ENCODE measurements at regions not wholly inside any gene's neighbourhood (a gene's known extent, or its start where the extent isn't known, plus 50 kb on each side); places are given as distances from the start of the nearest gene placed in this dataset.

GRCh38 chr2:83459456-83459855 is 999.6 kb downstream of the SUCLG1 start:
- H3K27ac ChIP-seq: no peak overlapping the region
- TF ChIP-seq, protein P1, sequence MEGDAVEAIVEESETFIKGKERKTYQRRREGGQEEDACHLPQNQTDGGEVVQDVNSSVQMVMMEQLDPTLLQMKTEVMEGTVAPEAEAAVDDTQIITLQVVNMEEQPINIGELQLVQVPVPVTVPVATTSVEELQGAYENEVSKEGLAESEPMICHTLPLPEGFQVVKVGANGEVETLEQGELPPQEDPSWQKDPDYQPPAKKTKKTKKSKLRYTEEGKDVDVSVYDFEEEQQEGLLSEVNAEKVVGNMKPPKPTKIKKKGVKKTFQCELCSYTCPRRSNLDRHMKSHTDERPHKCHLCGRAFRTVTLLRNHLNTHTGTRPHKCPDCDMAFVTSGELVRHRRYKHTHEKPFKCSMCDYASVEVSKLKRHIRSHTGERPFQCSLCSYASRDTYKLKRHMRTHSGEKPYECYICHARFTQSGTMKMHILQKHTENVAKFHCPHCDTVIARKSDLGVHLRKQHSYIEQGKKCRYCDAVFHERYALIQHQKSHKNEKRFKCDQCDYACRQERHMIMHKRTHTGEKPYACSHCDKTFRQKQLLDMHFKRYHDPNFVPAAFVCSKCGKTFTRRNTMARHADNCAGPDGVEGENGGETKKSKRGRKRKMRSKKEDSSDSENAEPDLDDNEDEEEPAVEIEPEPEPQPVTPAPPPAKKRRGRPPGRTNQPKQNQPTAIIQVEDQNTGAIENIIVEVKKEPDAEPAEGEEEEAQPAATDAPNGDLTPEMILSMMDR (conservative IDR thresholded peaks at IDR 0.05): no peak

- no peak overlapping the region for H3K27ac ChIP-seq
- TF ChIP-seq, protein P1 (conservative IDR thresholded peaks at IDR 0.05): no peak
Observed at GRCh38 chr2:83435989-83436388, 1023.1 kb downstream of the SUCLG1 start.

DNA sequence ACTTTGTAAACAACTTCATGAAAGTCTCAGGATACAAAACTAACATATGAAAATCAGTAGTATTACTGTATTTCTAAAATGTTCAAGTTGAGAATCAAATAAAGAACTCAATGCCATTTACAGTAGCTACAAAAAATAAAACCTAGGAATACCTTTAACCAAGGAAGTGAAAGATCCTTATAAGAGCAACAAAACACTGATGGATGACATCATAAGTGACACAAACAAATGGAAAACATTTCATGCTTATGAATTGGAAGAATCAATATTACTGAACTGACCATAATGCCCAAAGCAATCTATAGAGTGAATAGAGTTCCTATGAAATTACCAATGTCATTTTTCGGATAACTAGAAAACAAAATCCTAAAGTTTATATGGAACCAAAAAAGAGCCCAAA is 1038.1 kb downstream of the SUCLG1 start:
- TF ChIP-seq, protein P1 (conservative IDR thresholded peaks at IDR 0.05): no peak
- no peak overlapping the region for H3K27ac ChIP-seq

DNA sequence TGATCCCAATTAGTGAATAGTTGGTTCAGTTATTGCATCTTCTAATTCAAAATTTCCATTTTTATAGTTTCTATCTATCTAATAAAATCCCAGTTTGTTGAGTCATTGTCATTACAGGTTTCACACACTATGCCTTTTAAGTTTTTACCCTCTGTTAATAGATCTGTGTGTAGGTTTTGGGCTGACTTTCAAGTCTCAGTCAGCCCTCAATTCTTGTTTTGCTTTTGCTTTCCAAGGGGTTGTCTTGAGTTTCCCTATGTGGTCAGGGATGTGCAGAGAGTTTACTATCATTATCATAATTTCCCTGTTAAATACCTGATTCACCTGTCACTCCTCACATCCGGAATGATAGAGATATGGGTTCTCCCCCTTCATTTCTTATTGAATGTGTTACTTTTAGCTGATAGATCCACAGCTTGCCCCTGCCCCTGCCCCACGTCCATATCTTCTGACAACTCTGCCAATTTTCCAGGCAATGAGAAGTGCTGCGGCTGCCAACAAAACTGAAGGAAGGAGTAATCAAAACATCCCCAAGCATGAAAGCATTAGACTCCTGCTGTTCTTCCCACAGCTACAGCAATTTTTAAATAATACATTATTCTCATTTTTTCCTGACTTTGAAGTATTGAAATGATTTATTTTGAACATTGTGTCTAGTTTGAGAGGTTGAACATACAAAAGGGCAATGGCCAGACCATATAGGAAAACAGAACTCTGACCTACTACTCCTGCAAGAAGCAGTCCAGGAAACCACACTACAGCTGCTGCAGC is 1064.8 kb downstream of the SUCLG1 start:
- TF ChIP-seq, protein P1 (conservative IDR thresholded peaks at IDR 0.05): no peak
- H3K27ac ChIP-seq: no peak overlapping the region

DNA sequence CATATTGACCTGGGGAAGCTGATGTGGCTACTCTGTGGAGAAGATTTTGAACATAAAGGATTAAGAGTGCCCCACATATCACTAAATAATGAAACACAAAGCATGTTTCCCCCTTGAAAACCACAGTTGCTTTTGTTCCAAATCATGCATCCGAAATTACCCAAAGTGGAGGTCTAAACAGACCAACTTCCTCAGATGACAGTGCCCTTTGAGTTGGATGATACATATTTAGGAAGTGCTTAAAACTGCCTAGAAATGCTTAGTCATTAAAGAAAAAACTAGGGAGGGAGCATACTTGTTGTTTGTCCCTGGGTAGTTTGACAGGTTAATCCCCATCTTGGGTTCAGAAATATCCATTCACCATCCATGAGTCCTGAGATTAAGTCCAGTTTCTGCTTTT is 1070.3 kb downstream of the SUCLG1 start:
- H3K27ac ChIP-seq: no peak overlapping the region
- TF ChIP-seq, protein P1 (conservative IDR thresholded peaks at IDR 0.05): no peak

- H3K27ac ChIP-seq: no peak overlapping the region
- TF ChIP-seq, protein P1 (conservative IDR thresholded peaks at IDR 0.05): no peak
Observed at GRCh38 chr2:83386549-83386948, 1072.5 kb downstream of the SUCLG1 start.

- H3K27ac ChIP-seq: no peak overlapping the region
- TF ChIP-seq, protein P1 (conservative IDR thresholded peaks at IDR 0.05): no peak
Observed at GRCh38 chr2:83378921-83379320, 1080.2 kb downstream of the SUCLG1 start.

Measured in VCaP (cell line).